ENCODE measurements at regions not wholly inside any gene's neighbourhood (a gene's known extent, or its start where the extent isn't known, plus 50 kb on each side); places are given as distances from the start of the nearest gene placed in this dataset.

DNA sequence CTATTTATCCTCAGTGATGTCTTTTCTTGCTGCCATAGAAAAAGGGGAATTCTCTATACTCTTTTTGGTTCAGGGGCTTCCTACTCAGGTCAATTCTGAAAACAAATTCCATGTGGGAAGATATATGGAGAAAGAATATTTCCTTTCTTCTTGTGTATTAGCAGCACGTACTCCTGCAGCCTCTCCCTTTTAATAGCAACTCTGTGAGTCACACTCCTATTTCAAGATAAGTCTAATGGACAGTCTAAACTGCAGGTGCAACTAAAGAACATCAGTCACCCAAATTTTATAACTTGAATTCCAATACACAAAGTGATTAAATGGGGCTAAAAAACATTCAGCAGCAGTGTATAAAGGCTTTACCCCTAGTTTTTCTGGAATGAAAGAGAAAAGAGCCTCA lies 942.2 kb downstream of the CNTNAP5 start:
- H3K27ac ChIP-seq: no peak overlapping the region
- TF ChIP-seq ZFX (IDR thresholded peaks at IDR 0.05; ENCODE audit: borderline replicate concordance): no peak
- TF ChIP-seq, protein P1, sequence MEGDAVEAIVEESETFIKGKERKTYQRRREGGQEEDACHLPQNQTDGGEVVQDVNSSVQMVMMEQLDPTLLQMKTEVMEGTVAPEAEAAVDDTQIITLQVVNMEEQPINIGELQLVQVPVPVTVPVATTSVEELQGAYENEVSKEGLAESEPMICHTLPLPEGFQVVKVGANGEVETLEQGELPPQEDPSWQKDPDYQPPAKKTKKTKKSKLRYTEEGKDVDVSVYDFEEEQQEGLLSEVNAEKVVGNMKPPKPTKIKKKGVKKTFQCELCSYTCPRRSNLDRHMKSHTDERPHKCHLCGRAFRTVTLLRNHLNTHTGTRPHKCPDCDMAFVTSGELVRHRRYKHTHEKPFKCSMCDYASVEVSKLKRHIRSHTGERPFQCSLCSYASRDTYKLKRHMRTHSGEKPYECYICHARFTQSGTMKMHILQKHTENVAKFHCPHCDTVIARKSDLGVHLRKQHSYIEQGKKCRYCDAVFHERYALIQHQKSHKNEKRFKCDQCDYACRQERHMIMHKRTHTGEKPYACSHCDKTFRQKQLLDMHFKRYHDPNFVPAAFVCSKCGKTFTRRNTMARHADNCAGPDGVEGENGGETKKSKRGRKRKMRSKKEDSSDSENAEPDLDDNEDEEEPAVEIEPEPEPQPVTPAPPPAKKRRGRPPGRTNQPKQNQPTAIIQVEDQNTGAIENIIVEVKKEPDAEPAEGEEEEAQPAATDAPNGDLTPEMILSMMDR (IDR thresholded peaks at IDR 0.05): no peak

GRCh38 chr2:124970030-124970429 lies 944.9 kb downstream of the CNTNAP5 start:
- H3K27ac ChIP-seq: no peak overlapping the region
- TF ChIP-seq, protein P1 (IDR thresholded peaks at IDR 0.05): no peak
- TF ChIP-seq ZFX (IDR thresholded peaks at IDR 0.05; ENCODE audit: borderline replicate concordance): no peak

- no peak for TF ChIP-seq ZFX (IDR thresholded peaks at IDR 0.05; ENCODE audit: borderline replicate concordance)
- TF ChIP-seq, protein P1 (IDR thresholded peaks at IDR 0.05): no peak
- H3K27ac ChIP-seq: no peak overlapping the region
Observed at GRCh38 chr2:124973396-124973795, 948.3 kb downstream of the CNTNAP5 start.

DNA sequence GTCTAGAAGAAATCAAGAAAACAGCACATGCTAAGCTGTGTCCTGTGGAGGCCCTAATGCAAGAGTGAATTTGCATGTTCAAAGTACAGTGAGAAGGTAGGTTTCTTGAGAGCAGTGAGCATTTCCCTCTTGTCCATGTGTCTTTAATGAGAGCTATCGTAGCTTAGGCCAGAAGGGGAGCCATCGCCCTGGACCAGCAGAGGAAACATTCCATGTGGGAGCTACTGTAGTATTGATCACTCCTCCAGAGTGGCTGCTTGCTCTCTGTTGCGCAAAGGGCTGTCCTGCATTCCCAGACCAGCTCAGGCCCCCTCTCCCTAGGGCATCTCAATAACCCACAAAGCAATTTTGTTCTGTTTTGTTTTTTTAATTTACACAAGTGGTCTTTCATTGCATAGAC lies 950.1 kb downstream of the CNTNAP5 start:
- H3K27ac ChIP-seq: no peak overlapping the region
- no peak for TF ChIP-seq ZFX (IDR thresholded peaks at IDR 0.05; ENCODE audit: borderline replicate concordance)
- TF ChIP-seq, protein P1 (IDR thresholded peaks at IDR 0.05): no peak

DNA sequence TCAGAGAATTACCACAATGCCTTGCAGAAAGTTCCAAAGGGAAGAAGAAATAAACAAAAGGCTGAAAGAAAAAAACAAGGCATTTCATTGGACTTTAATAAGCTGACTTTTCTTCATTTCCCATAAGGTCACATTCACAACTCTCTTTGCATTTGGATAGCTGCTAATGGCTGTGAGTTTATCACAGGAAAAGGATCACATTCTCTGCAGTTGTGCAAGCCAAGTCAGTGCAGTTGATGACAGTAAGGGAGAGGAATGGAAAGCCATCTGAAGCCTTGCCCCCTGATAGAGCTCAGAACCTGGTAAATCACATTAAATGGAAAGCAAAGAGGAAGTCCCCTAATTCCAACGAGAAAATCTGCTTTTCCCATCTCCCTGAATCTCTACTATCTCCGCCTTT lies 950.6 kb downstream of the CNTNAP5 start:
- H3K27ac ChIP-seq: no peak overlapping the region
- TF ChIP-seq, protein P1 (IDR thresholded peaks at IDR 0.05): no peak
- TF ChIP-seq ZFX (IDR thresholded peaks at IDR 0.05; ENCODE audit: borderline replicate concordance): no peak

DNA sequence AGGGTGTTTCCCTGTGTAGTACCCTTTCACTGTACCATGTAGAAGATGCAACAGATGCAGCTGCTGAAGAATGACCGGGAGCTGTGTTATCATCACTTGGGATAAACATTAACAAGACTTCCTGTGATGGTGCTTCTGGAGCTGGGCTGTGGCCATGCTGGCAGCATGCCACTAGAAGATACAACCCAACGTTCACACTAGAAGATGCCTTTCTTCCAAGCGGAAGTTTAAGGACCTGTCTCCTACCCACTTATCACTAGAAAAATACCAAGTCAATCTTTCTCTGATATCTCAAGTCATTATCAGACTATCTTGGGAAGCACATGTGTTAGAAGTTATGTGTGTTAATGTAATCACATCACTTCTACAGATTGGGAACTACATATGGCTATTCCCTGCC lies 953.5 kb downstream of the CNTNAP5 start:
- no peak overlapping the region for H3K27ac ChIP-seq
- TF ChIP-seq, protein P1 (IDR thresholded peaks at IDR 0.05): no peak
- no peak for TF ChIP-seq ZFX (IDR thresholded peaks at IDR 0.05; ENCODE audit: borderline replicate concordance)

DNA sequence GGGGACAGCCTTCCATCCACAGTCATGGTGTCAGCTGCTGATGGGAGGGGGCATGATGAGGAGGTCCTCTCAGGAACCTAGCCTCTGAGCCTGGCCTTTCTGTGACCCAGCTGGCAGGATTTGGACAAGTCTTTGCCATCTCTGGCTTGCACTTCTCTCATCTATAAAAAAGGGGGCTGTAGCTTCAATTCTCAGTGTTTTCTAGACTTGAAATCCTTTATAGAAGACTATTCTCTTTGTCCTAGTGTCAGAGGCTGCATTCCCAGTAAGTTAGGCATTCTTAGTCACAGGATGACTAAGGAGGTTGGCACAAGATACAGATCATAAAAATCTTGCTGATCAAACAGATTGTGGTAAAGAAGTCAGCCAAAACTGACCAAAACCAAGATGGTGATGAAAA lies 958.5 kb downstream of the CNTNAP5 start:
- TF ChIP-seq, protein P1 (IDR thresholded peaks at IDR 0.05): no peak
- TF ChIP-seq ZFX (IDR thresholded peaks at IDR 0.05; ENCODE audit: borderline replicate concordance): no peak
- H3K27ac ChIP-seq: no peak overlapping the region

All from 22Rv1 (cell line).